Panc1 (cell line): ENCODE measurements at regions not wholly inside any gene's neighbourhood (a gene's known extent, or its start where the extent isn't known, plus 50 kb on each side); places are given as distances from the start of the nearest gene placed in this dataset.

ENCODE experiments used
- ATAC-seq: fragments of 200-7000 bp; cut with Tn5 transposase; 2 replicates; pipeline ENCODE4 v1.9.1; 2020; ENCODE audit warnings: mild to moderate bottlenecking, moderate library complexity
- BruUV-seq: library from RNA; stranded (reverse); fragments of 400-500 nt; replicated peaks from 2 replicates; lab custom pipeline; 2021; lab: Mats Ljungman, UMichigan
- CTCF ChIA-PET: fragments of 300-600 bp; sonication (Branson Sonifier 250); formaldehyde crosslinking; loops from one replicate; lab custom pipeline; 2022; ENCODE audit warnings: antibody characterized with exemption; lab: Charles Lee
- POLR2A ChIA-PET: fragments of 300-600 bp; sonication (Branson Sonifier 250); formaldehyde crosslinking; loops from one replicate; lab custom pipeline; 2022; ENCODE audit warnings: antibody characterized with exemption; lab: Charles Lee
- DNase-seq: peaks from one replicate; pipeline ENCODE4 v3.0.0-alpha.2; 2010; ENCODE audit warnings: low read depth, low spot score
- H3K27ac ChIP-seq: 2 replicates; pipeline ENCODE4 v1.5.1; 2011; ENCODE audit warnings: mild to moderate bottlenecking, low read length, inconsistent platforms
- H3K27me3 ChIP-seq: fragments of 200-500 bp; sonication (Bioruptor generic); 2 replicates; pipeline ENCODE4 v1.6.0; 2014; ENCODE audit warnings: low read length, inconsistent platforms; ENCODE audit not compliant: control insufficient read depth, insufficient read depth
- H3K36me3 ChIP-seq: fragments of 200-500 bp; sonication (Bioruptor generic); 2 replicates; pipeline ENCODE4 v1.5.1; 2014; ENCODE audit warnings: inconsistent platforms, mild to moderate bottlenecking, low read length, moderate library complexity; ENCODE audit not compliant: control insufficient read depth, insufficient read depth
- H3K4me1 ChIP-seq: 2 replicates; pipeline ENCODE4 v1.5.1; 2011; ENCODE audit warnings: inconsistent platforms, mild to moderate bottlenecking, low read length, moderate library complexity; ENCODE audit not compliant: control insufficient read depth, insufficient read depth
- H3K4me3 ChIP-seq, 2 experiments: 2 replicates each; pipeline ENCODE4 v1.5.1; 2011 to 2012; ENCODE audit warnings: low read depth in 2 of 2, low read length in 2 of 2, mild to moderate bottlenecking in 2 of 2, inconsistent platforms in 1 of 2, moderate library complexity in 1 of 2
- H3K9me3 ChIP-seq: fragments of 200-500 bp; sonication (Bioruptor generic); 2 replicates; pipeline ENCODE4 v1.5.1; 2014; ENCODE audit warnings: low read depth, mild to moderate bottlenecking, inconsistent platforms, low read length, moderate library complexity; ENCODE audit not compliant: control insufficient read depth, insufficient read depth
- POLR2AphosphoS5 ChIP-seq: IDR thresholded peaks from 2 replicates; pipeline ENCODE4 v1.6.1; 2012; ENCODE audit warnings: mild to moderate bottlenecking, low read depth, low read length, moderate library complexity
- SIN3A ChIP-seq: IDR thresholded peaks from 2 replicates; pipeline ENCODE4 v1.6.1; 2012; ENCODE audit warnings: low read depth, mild to moderate bottlenecking, low read length, moderate library complexity, borderline replicate concordance; ENCODE audit not compliant: insufficient read depth
- TCF7L2 ChIP-seq: IDR thresholded peaks from 2 replicates; pipeline ENCODE4 v1.6.1; 2011; ENCODE audit warnings: mild to moderate bottlenecking, low read depth, low read length, inconsistent platforms
- in situ Hi-C: cut with HindIII; loops from 2 replicates; pipeline ENCODE4 v1.10.0; 2016; ENCODE audit warnings: low sequenced_read_pairs, low pct_unique_long_range_greater_than_20kb
- intact Hi-C: fragments of 100-400 bp; cut with micrococcal nuclease; formaldehyde crosslinking; loops from one replicate; pipeline ENCODE4 v1.10.0; 2022; ENCODE audit not compliant: unreplicated experiment
- TF ChIP-seq, protein P1 (sequence below), 2 experiments: IDR thresholded peaks; 2 replicates each; pipeline ENCODE4 v1.6.1; 2011 to 2012; ENCODE audit warnings: low read depth in 2 of 2, control low read depth in 1 of 2, low read length in 1 of 2, mild to moderate bottlenecking in 1 of 2, moderate library complexity in 1 of 2; ENCODE audit not compliant: insufficient read depth in 1 of 2
- TF ChIP-seq, protein P2 (sequence below): fragments of 450-650 bp; IDR thresholded peaks from 2 replicates; pipeline ENCODE4 v1.5.1; 2017; ENCODE audit warnings: mild to moderate bottlenecking

DNA sequence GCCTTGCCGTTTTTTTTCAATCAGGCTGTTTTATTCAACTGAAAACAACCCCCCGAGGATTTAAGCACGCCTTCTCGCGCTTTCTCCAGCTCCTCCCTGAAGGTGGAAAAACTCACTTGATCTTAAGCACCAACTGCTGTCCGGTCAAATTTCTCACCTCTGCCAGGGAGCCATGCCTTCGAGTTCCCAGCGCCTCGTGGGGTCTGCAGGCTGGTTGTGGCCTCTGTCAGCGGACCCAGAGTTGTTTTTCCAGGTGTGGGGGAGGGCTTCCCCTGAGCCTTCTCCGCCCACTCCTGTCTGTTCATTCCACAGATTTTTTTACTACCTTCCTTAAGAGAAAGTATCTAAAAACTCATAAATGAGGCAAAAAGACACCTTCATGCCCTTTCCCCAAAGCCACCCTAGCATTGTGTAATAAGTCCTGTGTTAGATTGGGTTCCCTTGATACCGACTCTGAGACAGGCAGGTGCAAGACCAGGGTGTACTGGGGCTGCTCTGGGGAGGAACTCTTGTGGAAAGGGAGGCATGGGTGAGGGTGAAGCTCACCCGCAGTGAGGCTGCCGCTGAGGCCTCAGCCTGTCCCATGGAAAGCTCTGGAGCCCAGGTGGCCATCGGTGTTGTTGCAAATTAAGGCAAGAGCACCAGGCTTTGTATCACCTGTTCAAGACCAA lies 101.6 kb downstream of the AXIN2 start:
- intact Hi-C loops = no loop called here
- in situ Hi-C loops = no loop called here
- H3K4me1 ChIP-seq = no peaks in the 10 kb centered on the region
- TF ChIP-seq SIN3A = no peak
- no peak for TF ChIP-seq TCF7L2
- TF ChIP-seq POLR2AphosphoS5 = no peak
- TF ChIP-seq, protein P1, sequence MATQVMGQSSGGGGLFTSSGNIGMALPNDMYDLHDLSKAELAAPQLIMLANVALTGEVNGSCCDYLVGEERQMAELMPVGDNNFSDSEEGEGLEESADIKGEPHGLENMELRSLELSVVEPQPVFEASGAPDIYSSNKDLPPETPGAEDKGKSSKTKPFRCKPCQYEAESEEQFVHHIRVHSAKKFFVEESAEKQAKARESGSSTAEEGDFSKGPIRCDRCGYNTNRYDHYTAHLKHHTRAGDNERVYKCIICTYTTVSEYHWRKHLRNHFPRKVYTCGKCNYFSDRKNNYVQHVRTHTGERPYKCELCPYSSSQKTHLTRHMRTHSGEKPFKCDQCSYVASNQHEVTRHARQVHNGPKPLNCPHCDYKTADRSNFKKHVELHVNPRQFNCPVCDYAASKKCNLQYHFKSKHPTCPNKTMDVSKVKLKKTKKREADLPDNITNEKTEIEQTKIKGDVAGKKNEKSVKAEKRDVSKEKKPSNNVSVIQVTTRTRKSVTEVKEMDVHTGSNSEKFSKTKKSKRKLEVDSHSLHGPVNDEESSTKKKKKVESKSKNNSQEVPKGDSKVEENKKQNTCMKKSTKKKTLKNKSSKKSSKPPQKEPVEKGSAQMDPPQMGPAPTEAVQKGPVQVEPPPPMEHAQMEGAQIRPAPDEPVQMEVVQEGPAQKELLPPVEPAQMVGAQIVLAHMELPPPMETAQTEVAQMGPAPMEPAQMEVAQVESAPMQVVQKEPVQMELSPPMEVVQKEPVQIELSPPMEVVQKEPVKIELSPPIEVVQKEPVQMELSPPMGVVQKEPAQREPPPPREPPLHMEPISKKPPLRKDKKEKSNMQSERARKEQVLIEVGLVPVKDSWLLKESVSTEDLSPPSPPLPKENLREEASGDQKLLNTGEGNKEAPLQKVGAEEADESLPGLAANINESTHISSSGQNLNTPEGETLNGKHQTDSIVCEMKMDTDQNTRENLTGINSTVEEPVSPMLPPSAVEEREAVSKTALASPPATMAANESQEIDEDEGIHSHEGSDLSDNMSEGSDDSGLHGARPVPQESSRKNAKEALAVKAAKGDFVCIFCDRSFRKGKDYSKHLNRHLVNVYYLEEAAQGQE (IDR thresholded peaks at IDR 0.05; ENCODE audit: insufficient read depth in 1 of 2, low read depth in 2 of 2, low read length in 1 of 2) = no peak
- TF ChIP-seq, protein P2, sequence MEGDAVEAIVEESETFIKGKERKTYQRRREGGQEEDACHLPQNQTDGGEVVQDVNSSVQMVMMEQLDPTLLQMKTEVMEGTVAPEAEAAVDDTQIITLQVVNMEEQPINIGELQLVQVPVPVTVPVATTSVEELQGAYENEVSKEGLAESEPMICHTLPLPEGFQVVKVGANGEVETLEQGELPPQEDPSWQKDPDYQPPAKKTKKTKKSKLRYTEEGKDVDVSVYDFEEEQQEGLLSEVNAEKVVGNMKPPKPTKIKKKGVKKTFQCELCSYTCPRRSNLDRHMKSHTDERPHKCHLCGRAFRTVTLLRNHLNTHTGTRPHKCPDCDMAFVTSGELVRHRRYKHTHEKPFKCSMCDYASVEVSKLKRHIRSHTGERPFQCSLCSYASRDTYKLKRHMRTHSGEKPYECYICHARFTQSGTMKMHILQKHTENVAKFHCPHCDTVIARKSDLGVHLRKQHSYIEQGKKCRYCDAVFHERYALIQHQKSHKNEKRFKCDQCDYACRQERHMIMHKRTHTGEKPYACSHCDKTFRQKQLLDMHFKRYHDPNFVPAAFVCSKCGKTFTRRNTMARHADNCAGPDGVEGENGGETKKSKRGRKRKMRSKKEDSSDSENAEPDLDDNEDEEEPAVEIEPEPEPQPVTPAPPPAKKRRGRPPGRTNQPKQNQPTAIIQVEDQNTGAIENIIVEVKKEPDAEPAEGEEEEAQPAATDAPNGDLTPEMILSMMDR = no peak
- DNase-seq (no peak), ATAC-seq (no peak)
- H3K4me3 ChIP-seq = no peak overlapping the region
- no TSS peak for BruUV-seq
- H3K36me3 ChIP-seq = no peaks in the 10 kb centered on the region
- POLR2A ChIA-PET = interaction anchor here (0.6 kb wide), 1 partner anchor 339 kb away, joined by 3 read pairs; no protein-coding TSS in a partner anchor
- no peaks in the 10 kb centered on the region for H3K27me3 ChIP-seq
- H3K9me3 ChIP-seq = no peaks in the 10 kb centered on the region
- CTCF ChIA-PET = no interaction called here
- H3K27ac ChIP-seq = no peak overlapping the region

DNA sequence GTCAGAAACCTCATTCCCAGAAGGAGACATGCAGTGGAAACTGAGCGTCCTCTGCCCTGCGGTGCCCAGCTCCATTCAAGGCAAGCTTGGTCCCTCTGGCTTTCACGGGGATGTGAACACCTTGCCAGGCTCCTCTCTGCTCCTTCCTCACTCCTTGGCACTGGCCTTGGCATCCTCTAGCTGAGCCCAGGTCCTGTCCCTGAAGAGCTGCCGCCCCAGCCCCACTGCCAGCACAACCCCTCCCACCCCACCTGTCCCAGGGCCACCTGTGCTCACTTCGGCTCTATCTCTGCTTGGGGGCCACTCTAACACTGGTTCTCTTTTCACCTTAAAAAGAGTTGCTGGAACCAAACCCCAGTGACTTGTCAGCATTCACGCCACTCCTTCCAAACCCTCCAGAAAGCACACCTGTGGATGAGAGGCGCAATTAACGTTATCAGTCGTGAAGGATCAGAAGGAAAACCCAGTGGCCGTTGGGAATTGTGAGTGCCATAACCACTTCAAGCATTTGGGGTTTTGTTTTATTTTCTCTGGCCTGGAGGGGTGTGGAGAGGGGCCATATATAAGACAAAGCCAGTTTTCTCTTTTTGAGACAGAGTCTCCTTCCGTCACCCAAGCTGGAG lies 103.7 kb downstream of the AXIN2 start:
- no TSS peak for BruUV-seq
- in situ Hi-C loops = no loop called here
- TF ChIP-seq, protein P2 = no peak
- TF ChIP-seq SIN3A (no peak), TCF7L2 (no peak), POLR2AphosphoS5 (no peak)
- TF ChIP-seq, protein P1 (IDR thresholded peaks at IDR 0.05; ENCODE audit: insufficient read depth in 1 of 2, low read depth in 2 of 2, low read length in 1 of 2) = no peak
- Histone ChIP-seq H3K4me3 (no peak overlapping the region), H3K9me3 (no peaks in the 10 kb centered on the region), H3K27me3 (no peaks in the 10 kb centered on the region), H3K36me3 (no peaks in the 10 kb centered on the region), H3K4me1 (no peaks in the 10 kb centered on the region), H3K27ac (no peak overlapping the region)
- CTCF ChIA-PET = no interaction called here
- DNase-seq (no peak), ATAC-seq (no peak)
- POLR2A ChIA-PET = no interaction called here
- intact Hi-C loops = no loop called here
